Right atrium auricular region (tissue), 2 donors: ENCODE measurements at regions not wholly inside any gene's neighbourhood (a gene's known extent, or its start where the extent isn't known, plus 50 kb on each side); places are given as distances from the start of the nearest gene placed in this dataset.
"Not testable (repeated sequence)": the region's sequence is repeated elsewhere in the genome, so short reads cannot be mapped to it uniquely, and the experiment has no call there.

ENCODE experiments used
- DNase-seq: peaks from one replicate; pipeline ENCODE4 v3.0.0-alpha.2; 2019; ENCODE audit warnings: low spot score
- H3K27ac ChIP-seq, 2 donors: fragments of 200-600 bp; sonication (generic); 1 replicate in 1 of 2; 2 replicates in 1 of 2; pipeline ENCODE4 v1.5.1; 2016 to 2019
- H3K27me3 ChIP-seq, 2 donors: fragments of 200-600 bp; sonication (generic); one replicate each; pipeline versions ENCODE4 v1.5.1 to v1.6.0; 2017 to 2019
- H3K36me3 ChIP-seq: fragments of 200-600 bp; sonication (generic); one replicate; pipeline ENCODE4 v1.5.1; 2016
- H3K4me1 ChIP-seq, 2 donors: fragments of 200-600 bp; sonication (generic); one replicate each; pipeline versions ENCODE4 v1.5.1 to v1.6.0; 2017 to 2019
- H3K4me3 ChIP-seq, 2 donors: fragments of 200-600 bp; sonication (generic); 1 replicate in 1 of 2; 2 replicates in 1 of 2; pipeline ENCODE4 v1.5.1; 2017 to 2019; ENCODE audit warnings: mild to moderate bottlenecking in 1 of 2, moderate library complexity in 1 of 2
- H3K9me3 ChIP-seq, 2 donors: fragments of 200-600 bp; sonication (generic); one replicate each; pipeline ENCODE4 v1.5.1; 2019
- CTCF ChIP-seq, 2 donors: fragments of 200-600 bp; sonication (generic); IDR thresholded peaks; one replicate each; pipeline ENCODE4 v1.5.1; 2019; ENCODE audit warnings: antibody characterized with exemption in 2 of 2

DNA sequence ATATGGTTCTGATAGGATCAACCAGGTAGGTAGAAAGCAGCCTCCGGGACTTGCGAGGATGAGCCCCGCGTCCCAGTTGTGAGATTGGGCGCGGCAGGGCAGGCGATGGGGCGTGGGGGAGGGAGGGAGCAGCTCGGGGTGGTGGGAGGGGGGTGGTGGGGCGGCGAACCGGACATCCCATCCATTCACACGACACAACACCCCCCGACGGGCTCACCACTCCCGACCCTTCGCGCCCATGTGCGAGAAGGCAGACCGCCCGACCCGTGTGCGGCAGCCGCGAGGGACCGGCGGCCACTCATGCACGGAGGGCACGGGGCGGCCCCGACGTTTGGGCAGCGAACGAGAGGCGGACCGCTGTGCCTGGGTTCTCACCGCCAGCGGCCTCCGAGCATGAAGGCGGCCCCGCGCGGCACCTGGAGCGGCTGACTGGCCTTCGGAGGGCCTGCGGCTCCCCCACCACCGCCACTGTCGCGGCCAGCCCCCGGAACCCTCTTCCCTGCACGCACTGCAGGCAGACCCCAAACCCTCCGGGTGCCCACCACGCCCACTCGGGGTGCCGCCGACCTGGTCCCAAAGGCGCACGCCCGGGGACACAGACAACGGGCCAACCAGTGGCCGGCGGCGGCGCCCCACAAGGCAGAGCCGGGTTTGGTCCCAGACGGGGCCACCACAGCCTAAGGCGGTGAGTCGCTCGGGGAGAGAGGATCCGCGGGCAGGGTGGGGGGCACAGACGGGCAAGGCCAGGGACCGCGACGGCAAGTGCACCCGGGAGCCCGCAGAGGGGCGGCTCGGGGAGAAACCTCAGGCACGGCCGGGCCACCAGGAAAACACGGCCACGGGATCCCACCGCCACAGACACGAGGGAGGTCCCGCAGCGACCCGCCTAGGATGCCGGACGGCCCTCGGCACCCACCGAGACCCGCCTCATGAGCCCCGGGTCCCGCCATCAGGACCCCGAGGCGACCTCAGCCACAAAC is 769.2 kb upstream of the DEFB115 start:
- H3K9me3 ChIP-seq: no peaks in the 10 kb centered on the region

DNA sequence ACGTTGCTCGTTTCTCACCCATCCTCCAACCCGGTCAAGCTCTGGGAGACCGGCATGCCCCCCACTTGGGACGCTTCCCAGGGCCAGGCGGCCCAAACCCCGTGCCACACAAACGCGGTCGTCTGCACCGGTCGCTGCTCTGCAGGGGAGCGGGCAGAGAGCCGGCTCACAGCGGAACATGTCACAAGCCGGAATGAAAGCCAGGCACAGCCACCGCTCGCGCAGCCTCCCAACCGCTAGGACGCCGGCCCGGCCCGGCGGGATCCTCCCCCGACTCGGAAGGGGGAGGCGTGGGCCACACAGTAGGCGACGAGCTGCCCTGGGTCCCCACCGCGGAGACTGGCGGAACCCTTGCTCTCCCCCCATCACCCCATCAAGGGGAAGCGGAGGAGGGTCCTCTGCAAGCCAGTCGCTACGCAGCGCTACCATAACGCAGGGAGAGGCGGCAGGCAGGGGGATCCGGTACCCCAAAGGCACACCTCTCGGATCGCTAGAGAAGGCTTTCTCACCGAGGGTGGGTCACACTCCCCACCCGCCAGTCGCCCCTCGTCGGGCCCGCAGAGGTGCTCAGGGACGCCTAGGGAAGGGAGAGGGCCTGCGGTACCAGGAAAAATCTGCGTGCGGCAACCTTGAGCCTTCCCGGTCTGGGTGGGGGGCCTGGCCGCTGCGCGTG is 768.4 kb upstream of the DEFB115 start:
- Histone ChIP-seq H3K27me3 (peaks cover 0 to 3% of the 10 kb centered on the region in 2 donors), H3K9me3 (no peaks in the 10 kb centered on the region), H3K36me3 (no peaks in the 10 kb centered on the region), H3K4me3 (no peak overlapping the region), H3K4me1 (no peaks in the 10 kb centered on the region), H3K27ac (no peak overlapping the region)
- TF ChIP-seq CTCF (IDR thresholded peaks at IDR 0.05): no peak
- DNase-seq: no peak

More for the DNA sequence above, 769.2 kb upstream of the DEFB115 start:
- DNase-seq: no peak
- TF ChIP-seq CTCF (IDR thresholded peaks at IDR 0.05): no peak
- Histone ChIP-seq H3K27me3 (peaks cover 0 to 3% of the 10 kb centered on the region in 2 donors), H3K36me3 (no peaks in the 10 kb centered on the region), H3K27ac (no peak overlapping the region), H3K4me1 (no peaks in the 10 kb centered on the region), H3K4me3 (no peak overlapping the region)

- H3K4me1 ChIP-seq: no peaks in the 10 kb centered on the region
- H3K9me3 ChIP-seq: no peaks in the 10 kb centered on the region
- no peaks in the 10 kb centered on the region for H3K36me3 ChIP-seq
- TF ChIP-seq CTCF (IDR thresholded peaks at IDR 0.05): no peak
- H3K4me3 ChIP-seq: no peak overlapping the region
- H3K27ac ChIP-seq: no peak overlapping the region
- DNase-seq: no peak
- H3K27me3 ChIP-seq: peaks cover 0 to 3% of the 10 kb centered on the region in 2 donors
These were observed 767.9 kb upstream of the DEFB115 start for GRCh38 chr20:30489614-30490003.

DNA sequence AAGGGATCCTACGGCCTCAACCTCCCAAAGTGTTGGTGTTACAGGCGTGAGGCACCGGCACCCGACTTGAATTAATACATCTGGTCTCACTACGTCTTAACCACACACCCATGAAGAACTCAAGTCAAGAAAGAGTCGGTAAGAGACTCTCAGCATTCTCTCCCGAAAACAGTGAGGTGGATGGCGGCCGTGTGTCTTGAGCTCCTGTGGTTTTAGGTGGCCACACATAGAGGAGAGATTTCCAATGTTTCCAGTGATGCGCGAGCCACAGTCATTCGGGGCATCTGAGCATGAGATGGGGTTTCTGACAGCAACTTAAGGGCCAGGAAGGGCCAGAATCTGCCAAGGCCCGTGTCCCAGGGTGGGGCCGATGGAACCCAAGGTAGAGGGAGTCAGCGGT is 766.4 kb upstream of the DEFB115 start:
- H3K27ac ChIP-seq: no peak overlapping the region
- H3K4me1 ChIP-seq: no peaks in the 10 kb centered on the region
- TF ChIP-seq CTCF (IDR thresholded peaks at IDR 0.05): no peak
- no peaks in the 10 kb centered on the region for H3K36me3 ChIP-seq
- no peaks in the 10 kb centered on the region for H3K9me3 ChIP-seq
- peaks cover 0 to 3% of the 10 kb centered on the region in 2 donors for H3K27me3 ChIP-seq
- no peak for DNase-seq
- H3K4me3 ChIP-seq: no peak overlapping the region

DNA sequence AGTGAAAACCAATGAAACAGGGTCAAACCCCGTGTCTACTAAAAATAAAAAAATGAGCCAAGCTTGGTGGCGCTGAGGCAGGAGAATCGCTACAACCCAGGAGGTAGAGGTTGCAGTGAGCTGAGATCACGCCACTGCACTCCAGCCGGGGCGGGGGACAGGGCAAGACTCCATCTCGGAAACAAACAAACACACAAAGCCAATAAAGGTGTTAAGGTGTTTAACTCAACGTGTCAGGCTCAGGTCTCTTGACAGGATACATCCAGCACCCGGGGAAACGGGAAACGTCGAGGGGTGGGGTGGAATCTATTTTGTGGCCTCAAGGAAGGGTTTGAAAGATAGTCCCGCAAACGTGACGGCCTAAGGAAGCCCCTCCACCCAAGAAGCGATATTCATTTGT is 760.8 kb upstream of the DEFB115 start:
- H3K27ac ChIP-seq, H3K27me3 ChIP-seq, H3K9me3 ChIP-seq, H3K4me3 ChIP-seq, H3K4me1 ChIP-seq, H3K36me3 ChIP-seq: not testable (repeated sequence)
- peak; percentile 53 for DNase-seq

GRCh38 chr20:30497191-30497590 is 760.3 kb upstream of the DEFB115 start:
- DNase-seq: peak; percentile 42
- H3K27ac ChIP-seq, H3K4me1 ChIP-seq, H3K4me3 ChIP-seq, H3K36me3 ChIP-seq, H3K27me3 ChIP-seq, H3K9me3 ChIP-seq: not testable (repeated sequence)
